ENCODE measurements at regions not wholly inside any gene's neighbourhood (a gene's known extent, or its start where the extent isn't known, plus 50 kb on each side); places are given as distances from the start of the nearest gene placed in this dataset.
"Not testable (repeated sequence)": the region's sequence is repeated elsewhere in the genome, so short reads cannot be mapped to it uniquely, and the experiment has no call there.

DNA sequence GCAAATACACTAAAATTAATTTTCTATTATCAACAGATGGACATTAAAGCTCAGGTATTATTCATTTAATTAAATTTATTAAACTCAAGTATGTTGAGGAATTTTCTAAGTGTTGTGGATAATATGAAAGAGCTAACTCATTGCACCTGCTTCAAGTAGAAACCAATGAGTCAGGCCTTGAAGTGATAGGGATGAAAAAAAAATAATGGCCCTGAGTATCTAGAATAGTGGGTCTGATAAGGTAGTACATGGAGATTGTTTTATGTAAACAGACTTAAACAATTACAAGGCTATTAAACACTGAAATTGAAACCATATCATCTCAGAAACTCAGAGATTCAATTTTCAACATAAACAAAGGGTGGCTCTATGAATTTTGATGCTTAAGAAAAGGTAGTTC, 857.1 kb upstream of the GBE1 start:
- DNase-seq (ENCODE audit: low spot score), result no peak

- DNase-seq (ENCODE audit: low spot score), result no peak
These were observed 848.8 kb upstream of the GBE1 start for GRCh38 chr3:82610236-82610635.

DNA sequence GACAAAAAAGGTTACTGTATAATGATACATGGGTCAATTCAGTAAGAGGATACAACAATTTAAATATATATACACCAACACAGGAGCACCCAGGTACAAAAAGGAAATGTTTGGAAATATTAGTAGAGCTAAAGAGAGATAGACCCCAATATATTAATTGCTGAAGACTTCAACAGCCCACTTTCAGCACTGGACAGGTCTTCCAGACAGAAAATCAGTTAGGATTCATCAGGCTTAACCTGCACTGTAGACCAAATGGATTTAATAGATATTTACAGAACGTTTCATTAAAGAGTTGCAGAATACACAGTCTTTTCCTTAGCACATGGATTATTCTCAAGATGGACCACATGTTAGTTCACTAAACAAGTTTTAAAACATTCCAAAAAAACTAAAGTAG, 845.9 kb upstream of the GBE1 start:
- no peak for DNase-seq (ENCODE audit: low spot score)

- DNase-seq (ENCODE audit: low spot score), result no peak
These were observed 835.4 kb upstream of the GBE1 start for GRCh38 chr3:82596805-82597204.

DNA sequence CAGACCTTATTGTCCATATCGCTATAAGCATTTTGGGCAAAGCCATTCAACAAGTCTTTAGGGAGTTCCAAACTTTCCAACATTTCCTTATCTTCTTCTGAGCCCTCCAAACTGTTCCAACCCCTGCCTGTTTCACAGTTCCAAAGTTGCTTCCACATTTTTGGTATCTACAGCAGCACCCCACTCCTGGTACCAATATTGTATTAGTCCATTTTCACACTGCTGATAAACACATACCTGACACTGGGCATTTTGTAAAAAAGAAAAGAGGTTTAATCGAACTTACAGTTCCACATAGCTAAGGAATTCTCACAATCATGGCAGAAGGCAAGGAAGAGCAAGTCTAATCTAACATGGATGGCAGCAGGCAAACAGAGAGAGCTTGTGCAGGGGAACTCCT, 834.1 kb upstream of the GBE1 start:
- no peak for DNase-seq (ENCODE audit: low spot score)

DNA sequence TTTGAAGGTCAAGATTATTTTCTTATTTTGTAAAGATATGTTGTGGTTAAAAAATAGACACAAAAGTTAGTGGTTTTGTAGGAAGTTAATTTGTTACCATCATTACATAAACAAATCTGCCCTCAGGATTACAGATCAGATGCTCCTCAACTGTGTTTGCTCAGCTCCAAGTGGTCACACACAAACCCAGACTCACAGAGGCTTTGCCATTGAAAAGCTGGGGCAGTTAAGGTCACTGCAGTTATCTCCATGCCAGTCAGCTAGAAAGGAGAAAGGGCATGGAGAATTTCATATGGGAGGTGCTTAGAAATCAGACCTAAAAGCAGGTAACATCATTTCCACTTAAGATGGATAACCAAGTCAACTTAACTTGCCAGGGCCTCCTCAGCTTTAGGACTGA, 825.7 kb upstream of the GBE1 start:
- no peak for DNase-seq (ENCODE audit: low spot score)

DNA sequence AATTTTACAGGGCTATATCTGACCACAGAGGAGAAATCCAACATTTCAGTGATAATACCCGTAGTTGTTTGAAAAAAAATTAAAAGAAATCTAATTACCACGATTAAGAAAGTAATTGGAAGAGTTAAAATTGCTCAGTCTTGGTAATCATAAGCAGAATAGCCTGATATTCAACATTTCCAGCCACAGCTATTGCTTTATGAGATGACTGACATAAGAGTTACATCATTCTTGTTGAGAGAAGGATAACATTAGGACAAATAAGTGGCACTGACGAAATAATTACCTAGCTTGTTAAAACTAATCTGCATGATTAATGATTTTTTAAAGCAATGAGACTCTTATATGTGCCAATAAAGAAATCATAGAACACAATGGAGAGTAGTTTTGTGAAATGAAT, 825.0 kb upstream of the GBE1 start:
- DNase-seq (ENCODE audit: low spot score), result no peak

DNA sequence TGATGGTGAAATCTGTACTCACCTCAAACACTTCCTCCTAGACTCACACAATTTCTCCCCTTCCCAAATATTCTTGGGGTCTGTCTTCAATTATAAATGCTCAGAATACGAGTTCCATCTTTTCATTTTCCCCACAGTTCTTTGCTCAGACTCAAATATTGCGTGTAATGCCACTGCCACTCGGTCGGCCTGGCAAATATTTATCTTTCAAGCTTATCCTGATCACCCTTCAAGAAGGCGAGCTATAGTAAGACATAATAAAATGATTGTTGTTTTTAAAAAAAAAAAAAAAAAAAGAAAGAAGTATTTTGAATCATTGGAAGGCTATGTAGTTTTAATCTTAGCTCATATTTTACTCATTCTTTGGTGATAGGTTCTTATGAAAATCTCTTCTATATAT, 824.6 kb upstream of the GBE1 start:
- DNase-seq (ENCODE audit: low spot score), result not testable (repeated sequence)

DNA sequence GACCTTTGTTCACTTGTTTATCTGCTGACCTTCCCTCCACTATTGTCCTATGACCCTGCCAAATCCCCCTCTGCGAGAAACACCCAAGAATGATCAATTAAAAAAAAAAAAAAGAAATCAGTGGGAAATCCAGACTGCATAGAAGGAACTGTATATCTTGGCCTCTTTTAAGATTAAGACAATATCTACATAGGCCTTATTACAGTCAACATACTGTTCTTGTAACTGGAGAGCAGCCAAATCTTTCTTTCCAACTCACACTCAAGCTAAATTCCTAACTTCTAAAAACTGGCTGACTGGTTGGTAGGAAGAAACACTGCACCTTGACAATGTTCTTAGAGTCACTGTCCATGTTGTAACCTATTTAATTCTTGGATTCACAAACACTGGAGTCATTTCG, 824.1 kb upstream of the GBE1 start:
- DNase-seq (ENCODE audit: low spot score), result not testable (repeated sequence)

GRCh38 chr3:82584861-82585260, 823.4 kb upstream of the GBE1 start:
- DNase-seq (ENCODE audit: low spot score), result not testable (repeated sequence)

- not testable (repeated sequence) for DNase-seq (ENCODE audit: low spot score)
These were observed 823.0 kb upstream of the GBE1 start for GRCh38 chr3:82584415-82584814.

DNA sequence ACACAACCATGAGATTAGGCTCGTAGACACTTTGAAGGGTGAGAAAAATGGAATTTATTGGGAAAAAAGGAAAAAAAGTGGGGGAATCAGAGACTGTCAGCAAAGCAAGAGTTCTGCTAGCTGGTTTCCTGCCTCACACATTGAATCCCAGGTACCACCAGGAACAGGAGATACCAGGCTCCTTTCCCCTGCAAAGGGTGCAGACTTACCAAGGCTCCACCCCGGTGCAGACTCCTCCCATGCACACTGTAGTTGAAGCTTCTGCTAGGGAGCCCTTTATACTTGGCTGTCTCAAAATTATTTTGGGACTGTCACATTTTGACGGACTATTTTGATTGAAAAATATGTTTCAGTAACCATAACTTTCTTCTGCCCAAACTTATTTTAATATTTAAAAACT, 819.9 kb upstream of the GBE1 start:
- DNase-seq (ENCODE audit: low spot score), result no peak

GRCh38 chr3:82572721-82573120, 811.3 kb upstream of the GBE1 start:
- DNase-seq (ENCODE audit: low spot score), result no peak

GRCh38 chr3:82568776-82569338, 807.4 kb upstream of the GBE1 start:
- DNase-seq (ENCODE audit: low spot score), result no peak

DNA sequence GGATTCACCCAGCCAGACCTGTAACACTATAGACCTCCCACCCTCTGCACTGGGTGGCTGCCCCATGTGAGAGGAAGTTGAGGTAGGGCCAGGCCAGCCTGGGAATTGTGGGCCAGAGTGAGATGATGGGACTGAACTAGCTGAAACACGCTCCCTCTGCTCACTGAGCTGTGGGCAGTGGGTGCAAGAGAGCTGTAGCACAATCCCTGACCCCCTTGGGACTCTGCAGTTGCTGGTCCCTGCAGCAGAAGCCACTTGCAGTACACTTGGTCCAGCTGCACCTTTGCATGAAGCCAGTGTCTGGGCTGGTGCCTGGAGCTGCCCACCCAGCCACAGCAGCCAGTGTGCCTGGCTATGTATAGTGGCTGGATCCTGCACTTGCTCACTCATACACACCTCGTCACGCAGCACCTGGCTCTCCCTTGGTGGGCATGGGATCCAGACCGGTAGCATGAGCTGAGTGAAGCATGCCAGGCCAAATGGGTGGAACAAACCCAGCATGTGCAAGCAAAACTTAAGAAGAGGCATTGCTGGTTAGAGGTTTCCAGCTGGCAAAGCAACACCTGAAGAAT, 805.7 kb upstream of the GBE1 start:
- DNase-seq (ENCODE audit: low spot score), result no peak

GRCh38 chr3:82562896-82563295, 801.5 kb upstream of the GBE1 start:
- no peak for DNase-seq (ENCODE audit: low spot score)

GRCh38 chr3:82561784-82562183, 800.3 kb upstream of the GBE1 start:
- no peak for DNase-seq (ENCODE audit: low spot score)

- DNase-seq (ENCODE audit: low spot score), result no peak
These were observed 796.6 kb upstream of the GBE1 start for GRCh38 chr3:82558081-82558480.

- DNase-seq (ENCODE audit: low spot score), result no peak
These were observed 794.7 kb upstream of the GBE1 start for GRCh38 chr3:82556113-82556512.

DNA sequence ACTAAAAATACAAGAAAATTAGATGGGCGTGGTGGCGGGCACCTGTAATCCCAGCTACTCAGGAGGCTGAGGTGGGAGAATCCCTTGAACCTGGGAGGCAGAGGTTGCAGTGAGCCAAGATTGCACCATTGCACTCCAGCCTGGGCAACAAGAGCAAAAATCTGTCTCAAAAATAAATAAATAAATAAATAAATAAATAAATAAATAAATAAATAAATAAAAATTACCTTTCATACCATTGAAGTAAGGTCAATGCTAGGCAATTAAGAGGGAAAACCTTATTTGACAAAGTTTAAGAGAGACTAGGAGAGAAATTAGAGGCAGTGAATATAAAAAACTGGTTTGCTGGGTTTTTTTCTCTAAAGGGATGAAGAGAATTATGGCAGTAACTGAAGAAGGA, 781.1 kb upstream of the GBE1 start:
- DNase-seq (ENCODE audit: low spot score), result not testable (repeated sequence)

DNA sequence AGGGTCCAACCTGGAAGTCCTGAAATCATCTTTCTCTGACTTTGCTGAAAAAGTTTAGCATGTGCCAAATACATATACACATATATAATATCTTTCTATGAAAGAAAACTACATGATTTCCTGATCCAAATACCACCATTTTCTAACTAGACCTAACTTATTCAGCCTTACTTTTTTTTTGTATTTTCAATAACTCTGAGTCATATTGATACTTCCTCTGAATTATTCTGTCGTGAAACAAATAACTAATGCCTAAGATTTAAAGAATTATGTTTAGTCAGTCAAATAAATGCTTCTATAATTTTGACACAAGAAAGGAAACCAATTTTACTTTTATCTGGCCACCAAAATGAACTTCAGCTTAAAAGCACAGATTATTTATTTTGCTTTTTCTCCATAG, 760.2 kb upstream of the GBE1 start:
- no peak for DNase-seq (ENCODE audit: low spot score)

DNA sequence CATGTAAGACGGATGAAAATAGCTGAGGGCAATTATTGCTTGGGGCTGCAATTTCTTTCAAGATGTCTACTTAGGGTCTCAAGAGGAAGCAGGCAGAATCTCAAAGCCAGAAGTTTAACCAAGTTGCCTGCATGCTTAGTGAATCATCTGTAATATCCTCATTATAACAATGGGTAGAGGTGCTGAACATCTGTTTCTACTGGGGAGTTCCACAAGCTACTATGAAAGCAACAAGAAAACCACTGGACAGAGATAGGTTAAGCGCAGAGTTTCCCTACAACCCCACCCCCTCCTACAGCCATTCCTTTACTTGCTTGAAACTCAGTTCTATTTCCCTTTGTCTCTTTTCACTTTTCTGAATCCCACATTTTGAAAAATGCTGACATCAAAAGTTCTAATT, 759.4 kb upstream of the GBE1 start:
- no peak for DNase-seq (ENCODE audit: low spot score)

- DNase-seq (ENCODE audit: low spot score), result no peak
These were observed 748.6 kb upstream of the GBE1 start for GRCh38 chr3:82509951-82510603.

Measured in kidney capillary endothelial cell (primary cell).